NOMO-1 (cell line): ENCODE measurements at regions not wholly inside any gene's neighbourhood (a gene's known extent, or its start where the extent isn't known, plus 50 kb on each side); places are given as distances from the start of the nearest gene placed in this dataset.
"Not testable (repeated sequence)": the region's sequence is repeated elsewhere in the genome, so short reads cannot be mapped to it uniquely, and the experiment has no call there.

Source experiments
- DNase-seq, 2 experiments: peaks; one replicate each; lab custom pipeline; 2025; ENCODE audit not compliant: unreplicated experiment in 2 of 2; lab: John Stamatoyannopoulos, UW

DNA sequence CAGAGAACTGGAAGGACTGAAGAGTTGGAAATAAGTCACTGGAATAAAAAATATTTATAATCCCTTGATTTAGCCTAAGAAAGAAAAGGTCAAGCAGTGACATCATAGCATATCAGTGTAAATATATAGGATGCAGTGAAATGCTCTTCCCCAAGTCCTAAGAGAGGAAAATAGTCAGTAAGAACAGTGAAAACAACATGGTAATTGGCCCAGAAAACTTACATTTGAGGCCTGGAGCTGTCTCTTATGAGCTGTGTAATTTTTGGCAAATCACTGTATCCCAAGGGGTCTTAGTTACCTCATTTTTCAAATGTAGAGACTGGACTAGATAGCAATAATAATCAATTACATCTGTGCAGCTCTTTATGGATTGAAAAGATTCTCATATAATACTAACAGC is 255.7 kb upstream of the AR start:
- DNase-seq: no peak

GRCh38 chrX:67289055-67289499 is 254.7 kb upstream of the AR start:
- DNase-seq: no peak

- no peak for DNase-seq
Observed at GRCh38 chrX:67290489-67291220, 253.2 kb upstream of the AR start.

GRCh38 chrX:67295924-67296323 is 247.9 kb upstream of the AR start:
- DNase-seq: no peak

GRCh38 chrX:67296395-67296794 is 247.4 kb upstream of the AR start:
- DNase-seq: no peak

GRCh38 chrX:67317725-67318124 is 226.1 kb upstream of the AR start:
- no peak for DNase-seq

GRCh38 chrX:67328476-67328875 is 215.3 kb upstream of the AR start:
- DNase-seq: peak; percentile 60

DNA sequence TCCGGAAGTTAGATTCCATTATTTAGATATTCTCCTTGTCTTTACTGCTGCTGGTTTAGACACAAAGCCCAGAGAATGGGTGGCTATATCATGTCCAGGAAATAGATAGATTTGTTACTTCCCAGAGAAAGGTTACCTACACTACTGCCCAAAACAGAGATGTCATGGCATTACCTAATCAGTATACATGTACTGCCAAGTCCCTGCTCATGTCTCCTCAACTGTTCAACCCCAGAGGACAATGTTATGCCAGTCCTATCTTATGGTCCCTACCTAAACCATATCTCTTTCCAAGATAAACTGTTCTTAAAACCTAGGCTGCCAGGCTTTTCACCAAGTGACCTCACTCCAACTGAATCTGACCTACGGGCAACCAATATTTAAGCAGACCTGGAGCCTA is 209.5 kb upstream of the AR start:
- DNase-seq: no peak

DNA sequence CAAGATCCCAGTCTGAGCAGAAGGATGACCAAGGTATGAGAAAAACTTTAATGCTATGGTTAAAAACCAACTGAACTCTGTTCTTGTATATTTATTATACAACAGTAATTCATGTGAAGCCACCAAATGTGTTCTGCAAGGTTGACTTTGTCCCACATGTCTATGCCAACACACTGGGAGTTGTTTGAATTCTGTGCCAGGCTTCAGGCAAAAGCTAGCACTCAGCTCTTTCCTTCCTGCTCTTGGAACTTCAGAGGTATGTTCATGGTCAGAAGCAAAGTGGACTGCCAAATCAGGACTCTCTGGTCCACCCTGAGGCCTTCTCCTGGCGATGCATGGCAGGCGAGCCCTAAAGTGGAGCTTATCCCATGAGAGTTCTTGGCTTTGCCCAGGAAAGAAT is 205.6 kb upstream of the AR start:
- DNase-seq: no peak

DNA sequence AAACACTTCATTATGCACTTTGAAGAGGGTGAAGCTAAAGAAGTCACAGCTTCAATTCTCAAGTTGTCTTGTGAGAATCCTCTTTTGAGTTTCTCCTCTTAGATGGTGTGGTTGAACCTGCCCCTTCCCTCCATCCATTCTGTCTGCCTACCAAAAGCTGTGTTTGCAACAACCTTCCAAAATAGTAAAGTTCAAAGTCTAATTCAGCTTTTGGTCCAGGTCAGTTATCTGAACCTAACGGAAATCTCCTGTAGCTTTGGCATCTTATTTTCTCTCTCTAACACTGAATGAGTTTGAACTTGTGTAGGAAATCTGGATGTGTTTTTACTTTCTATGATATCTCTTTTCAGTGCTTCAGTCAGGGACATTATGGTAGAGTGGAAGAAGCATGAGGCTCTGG is 201.7 kb upstream of the AR start:
- no peak for DNase-seq

DNA sequence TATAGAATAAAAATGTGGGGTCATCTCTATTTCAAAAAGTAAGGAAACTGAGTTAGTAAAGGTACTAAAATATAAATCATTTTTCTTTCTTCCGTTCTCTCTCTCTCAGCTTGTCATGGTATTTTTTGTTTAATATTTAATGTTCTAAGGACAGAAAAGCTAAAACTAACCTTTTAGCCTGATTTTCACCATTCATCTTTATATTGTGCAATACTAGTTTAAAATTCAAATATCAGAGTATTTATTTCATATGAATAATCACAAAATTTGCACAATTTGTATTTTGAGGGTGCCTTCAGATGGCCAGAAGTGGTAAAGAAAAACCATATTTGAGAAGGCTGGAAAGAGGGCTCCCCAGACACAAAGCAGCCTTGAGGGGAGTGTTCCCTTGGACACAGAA is 197.6 kb upstream of the AR start:
- no peak for DNase-seq

DNA sequence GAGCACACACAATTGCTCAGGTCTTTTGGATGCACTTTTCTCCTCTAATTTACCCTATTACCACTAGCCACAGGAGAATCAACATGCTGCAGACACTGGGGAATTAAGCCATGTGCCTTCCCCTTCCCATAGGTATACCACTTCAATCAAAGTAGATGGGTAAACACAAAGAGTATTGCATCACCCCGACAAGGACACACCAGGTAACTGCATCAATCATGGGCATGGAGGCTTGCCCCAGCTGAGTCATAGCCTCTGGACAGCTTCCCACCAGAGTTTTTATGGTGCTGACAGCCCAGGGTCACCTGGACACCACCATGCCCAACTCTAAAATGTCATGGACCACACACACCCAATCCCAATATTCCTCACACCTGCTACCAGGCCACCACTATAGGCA is 197.2 kb upstream of the AR start:
- DNase-seq: no peak

DNA sequence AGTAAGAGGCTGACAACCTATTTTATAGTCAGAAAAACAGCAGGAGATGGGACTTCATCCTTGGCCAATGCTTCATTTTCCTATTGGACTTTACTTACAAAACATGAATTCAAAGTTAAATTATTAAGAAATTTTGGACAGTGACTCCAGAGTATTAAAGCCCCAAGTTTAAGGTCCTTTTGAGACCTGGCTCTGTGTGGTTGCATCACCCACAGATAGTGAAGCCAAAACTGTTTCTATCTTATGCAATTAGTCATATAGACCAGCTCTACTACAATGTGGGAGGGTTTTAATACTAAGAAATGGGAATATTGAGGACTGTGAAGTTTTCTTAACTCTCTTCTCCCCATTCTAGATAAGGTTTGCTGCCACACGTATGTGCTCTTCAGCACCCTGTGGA is 196.7 kb upstream of the AR start:
- no peak for DNase-seq

DNA sequence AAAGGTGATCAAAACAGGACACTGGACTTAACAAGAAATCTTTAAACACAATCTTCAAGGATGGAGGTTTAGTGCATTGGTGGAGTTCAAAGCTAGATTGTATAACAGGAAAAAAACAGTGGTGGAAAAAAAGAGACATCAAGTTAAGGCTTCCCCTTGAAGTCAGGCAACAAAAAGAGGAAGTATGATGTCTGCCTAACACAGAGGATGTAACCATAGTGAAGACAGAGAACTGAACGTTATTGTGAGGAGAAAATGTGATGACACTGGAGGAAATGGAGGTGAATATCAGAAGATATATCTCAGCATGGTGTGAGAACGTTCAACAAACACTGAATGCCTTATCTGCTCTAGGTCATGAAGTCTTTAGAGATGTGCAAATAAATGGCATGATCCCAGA is 192.4 kb upstream of the AR start:
- peak in 1 of 2 experiments; percentile 5 for DNase-seq

DNA sequence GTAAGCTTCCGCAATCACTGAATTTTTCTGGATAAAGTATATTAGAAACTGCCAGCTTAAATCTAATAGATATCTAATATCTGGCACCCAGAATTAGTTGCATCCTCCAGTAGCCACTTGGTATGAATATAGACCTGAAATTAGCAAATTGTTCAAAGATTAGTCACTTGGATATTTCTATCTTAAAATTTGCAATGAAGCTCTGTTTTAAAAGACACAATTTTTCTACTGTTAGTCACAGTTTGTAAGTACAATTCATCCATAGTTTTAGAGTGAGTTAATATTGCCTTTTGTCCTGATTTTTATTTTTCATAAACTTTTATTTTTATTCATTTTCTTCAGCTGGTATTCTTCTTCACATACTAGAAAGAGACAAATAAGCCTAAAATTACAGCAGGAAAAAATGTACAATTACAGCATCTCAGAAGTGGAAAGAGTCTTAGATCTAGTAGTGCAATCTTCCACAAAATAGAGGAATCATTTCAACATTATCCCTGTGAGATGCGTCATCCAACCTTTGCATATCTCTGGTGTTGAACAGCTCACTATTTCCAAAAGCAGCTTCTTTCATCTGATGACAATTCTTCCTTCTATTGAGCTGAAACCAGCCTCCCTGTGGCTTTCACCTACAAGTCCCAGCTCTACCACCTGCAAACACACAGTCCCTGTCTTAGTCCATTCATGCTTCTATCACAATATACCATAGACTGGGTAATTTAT is 190.0 kb upstream of the AR start:
- DNase-seq: no peak

DNA sequence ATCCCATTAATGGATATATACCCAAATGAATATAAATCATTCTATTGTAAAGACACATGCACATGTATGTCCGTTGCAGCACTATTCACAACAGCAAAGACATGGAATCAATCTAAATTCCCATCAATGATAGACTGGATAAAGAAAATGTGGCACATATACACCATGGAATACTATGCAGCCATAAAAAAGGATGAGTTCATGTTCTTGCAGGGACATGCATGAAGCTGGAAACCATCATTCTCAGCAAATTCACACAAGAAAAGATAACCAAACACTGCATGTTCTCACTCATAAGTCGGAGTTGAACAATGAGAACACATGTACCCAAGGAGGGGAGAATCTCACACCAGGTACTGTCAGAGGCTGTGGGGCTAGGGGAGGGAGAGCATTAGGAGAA is 182.6 kb upstream of the AR start:
- DNase-seq: not testable (repeated sequence)

DNA sequence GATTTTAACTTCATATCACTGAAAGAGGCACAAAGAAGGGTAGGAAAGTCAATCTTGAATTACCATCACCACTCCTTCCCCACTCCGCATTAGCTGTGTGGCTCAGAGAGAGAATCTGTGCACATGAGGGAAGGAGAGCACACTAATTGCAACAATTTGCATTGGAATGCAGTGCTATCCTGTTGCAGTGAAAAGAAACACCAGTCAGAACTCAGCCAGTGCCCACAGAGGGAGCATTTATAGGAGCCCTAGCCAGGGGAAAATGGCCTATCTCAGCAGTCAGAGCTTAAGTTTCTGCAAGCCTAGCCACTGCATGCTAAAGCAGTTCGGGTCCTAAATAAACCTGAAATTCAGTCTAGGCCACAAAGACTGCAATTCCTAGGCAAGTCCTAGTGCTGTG is 159.4 kb upstream of the AR start:
- DNase-seq: no peak

- DNase-seq: no peak
Observed at GRCh38 chrX:67408423-67409079, 135.3 kb upstream of the AR start.

- DNase-seq: no peak
Observed at GRCh38 chrX:67415937-67416336, 127.9 kb upstream of the AR start.

GRCh38 chrX:67426946-67427345 is 116.9 kb upstream of the AR start:
- no peak for DNase-seq

GRCh38 chrX:67435536-67435935 is 108.3 kb upstream of the AR start:
- no peak for DNase-seq

DNA sequence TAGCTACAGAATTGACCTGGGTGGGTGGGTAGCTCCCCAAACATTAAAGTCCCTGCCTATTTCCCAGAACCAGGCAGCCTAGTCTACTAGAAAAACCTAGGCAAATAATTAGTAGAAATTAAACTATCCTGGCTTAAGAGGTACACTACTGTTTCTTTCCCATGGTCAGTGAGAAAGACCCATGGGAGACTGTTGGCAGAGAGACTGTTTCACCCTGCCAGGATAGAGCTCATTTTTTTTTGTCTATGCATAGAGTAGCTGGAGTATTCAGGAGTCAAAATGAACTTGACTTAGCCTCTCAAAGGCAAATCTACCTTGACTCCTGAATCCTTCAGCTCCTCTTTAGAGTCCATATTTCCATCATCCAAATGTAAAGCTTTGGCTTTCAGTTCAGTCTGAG is 107.0 kb upstream of the AR start:
- no peak for DNase-seq
